GM12878 (cell line): ENCODE measurements at regions not wholly inside any gene's neighbourhood (a gene's known extent, or its start where the extent isn't known, plus 50 kb on each side); places are given as distances from the start of the nearest gene placed in this dataset.

Source experiments
- BCLAF1 ChIP-seq: fragments of 450-650 bp; IDR thresholded peaks from 2 replicates; pipeline ENCODE4 v1.6.1; 2017; ENCODE audit warnings: antibody characterized with exemption, mild to moderate bottlenecking, moderate library complexity
- CUX1 ChIP-seq: IDR thresholded peaks from 2 replicates; pipeline ENCODE4 v1.6.1; 2012; ENCODE audit warnings: improper control_type of control experiment, low read depth, low read length; ENCODE audit not compliant: insufficient replicate concordance
- EP300 ChIP-seq, 2 experiments: fragments of 150-350 bp in 1 of 2; IDR thresholded peaks; 2 replicates each; pipeline ENCODE4 v1.6.1; 2011 to 2012; ENCODE audit warnings: low read depth in 2 of 2, low read length in 2 of 2, borderline replicate concordance in 1 of 2, improper control_type of control experiment in 1 of 2, inconsistent platforms in 1 of 2; ENCODE audit not compliant: control insufficient read depth in 1 of 2
- PKNOX1 ChIP-seq: fragments of 450-650 bp; IDR thresholded peaks from 2 replicates; pipeline ENCODE4 v1.6.1; 2016; ENCODE audit warnings: mild to moderate bottlenecking
- YY1 ChIP-seq: IDR thresholded peaks from 2 replicates; pipeline ENCODE4 v1.6.1; 2011; ENCODE audit warnings: low read depth, mild to moderate bottlenecking, low read length

GRCh38 chr4:14607578-14607977 is 394.7 kb upstream of the CPEB2 start:
- no peak for TF ChIP-seq CUX1
- TF ChIP-seq YY1, result no peak
- no peak for TF ChIP-seq PKNOX1
- no peak for TF ChIP-seq BCLAF1
- no peak for TF ChIP-seq EP300 (IDR thresholded peaks at IDR 0.05; ENCODE audit: borderline replicate concordance in 1 of 2, control insufficient read depth in 1 of 2, low read depth in 2 of 2, low read length in 2 of 2)
